NCI-H446 treated with DMSO at 0.1 percent for 48 hours (cell line): ENCODE measurements at regions not wholly inside any gene's neighbourhood (a gene's known extent, or its start where the extent isn't known, plus 50 kb on each side); places are given as distances from the start of the nearest gene placed in this dataset.
"Not testable (repeated sequence)": the region's sequence is repeated elsewhere in the genome, so short reads cannot be mapped to it uniquely, and the experiment has no call there.

Source experiments
- DNase-seq: peaks from one replicate; lab custom pipeline; 2025; lab: John Stamatoyannopoulos, UW

DNA sequence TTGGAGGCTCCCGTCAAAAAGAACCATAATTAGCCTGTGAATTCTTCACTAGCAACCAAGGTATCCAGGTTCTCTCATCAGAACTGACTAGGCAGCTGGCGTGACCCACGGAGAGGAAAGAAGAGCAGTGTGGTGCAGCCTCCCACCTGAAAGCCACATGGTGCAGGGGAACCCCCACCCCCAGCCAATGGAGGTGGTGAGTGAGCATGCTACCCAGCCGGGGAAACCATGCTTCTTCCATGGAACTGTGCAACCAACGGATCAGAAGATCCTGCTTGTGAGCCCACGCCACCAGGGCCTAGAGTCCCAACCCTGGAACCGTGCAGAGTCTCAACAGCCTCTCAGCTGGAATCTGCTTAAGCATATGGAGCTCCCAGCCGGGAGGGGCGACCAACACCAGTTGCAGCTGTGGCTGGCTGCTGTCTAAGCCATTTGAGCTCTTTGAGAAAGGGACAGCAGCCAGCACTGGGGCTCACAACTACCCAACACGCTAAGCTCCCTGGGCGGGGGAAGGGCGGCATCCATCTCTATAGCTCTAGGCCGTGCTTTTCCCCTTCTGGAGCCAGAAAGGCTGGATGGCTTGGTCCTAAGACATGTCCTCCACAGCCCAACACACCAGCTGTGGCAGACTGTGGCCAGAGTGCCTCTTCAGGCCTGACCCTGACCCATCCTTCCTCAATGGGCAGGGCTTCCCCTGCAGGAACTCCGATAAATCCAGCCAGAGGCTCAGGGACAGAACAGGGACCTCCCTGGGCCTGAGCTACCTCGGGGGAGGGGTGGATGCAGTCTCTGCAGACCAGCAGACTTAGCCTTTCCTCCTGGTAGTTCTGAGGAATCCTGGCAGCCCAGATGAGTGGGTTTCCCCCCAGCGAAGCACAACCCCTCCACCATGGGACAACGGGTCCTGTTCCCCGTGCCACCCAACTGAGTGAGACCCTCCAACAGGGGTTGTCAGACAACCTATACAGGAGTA is 151.4 kb upstream of the NXPH2 start:
- no peak for DNase-seq

DNA sequence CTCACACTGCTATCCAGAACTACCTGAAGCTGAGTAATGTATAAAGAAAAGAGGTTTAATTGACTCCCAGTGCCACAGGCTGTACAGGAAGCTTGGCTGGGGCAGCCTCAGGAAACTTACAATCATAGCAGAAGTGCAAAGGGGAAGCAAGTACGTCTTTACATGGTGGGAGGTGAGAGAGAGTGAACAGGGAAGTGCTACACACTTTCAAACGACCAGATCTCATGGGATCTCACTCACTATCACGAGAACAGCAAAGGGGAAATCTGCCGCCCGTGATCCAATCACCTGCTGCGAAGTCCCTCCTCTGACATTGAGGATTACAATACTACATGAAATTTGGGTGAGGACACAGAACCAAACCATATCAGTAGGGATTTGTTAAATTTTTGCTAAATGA is 150.4 kb upstream of the NXPH2 start:
- no peak for DNase-seq

DNA sequence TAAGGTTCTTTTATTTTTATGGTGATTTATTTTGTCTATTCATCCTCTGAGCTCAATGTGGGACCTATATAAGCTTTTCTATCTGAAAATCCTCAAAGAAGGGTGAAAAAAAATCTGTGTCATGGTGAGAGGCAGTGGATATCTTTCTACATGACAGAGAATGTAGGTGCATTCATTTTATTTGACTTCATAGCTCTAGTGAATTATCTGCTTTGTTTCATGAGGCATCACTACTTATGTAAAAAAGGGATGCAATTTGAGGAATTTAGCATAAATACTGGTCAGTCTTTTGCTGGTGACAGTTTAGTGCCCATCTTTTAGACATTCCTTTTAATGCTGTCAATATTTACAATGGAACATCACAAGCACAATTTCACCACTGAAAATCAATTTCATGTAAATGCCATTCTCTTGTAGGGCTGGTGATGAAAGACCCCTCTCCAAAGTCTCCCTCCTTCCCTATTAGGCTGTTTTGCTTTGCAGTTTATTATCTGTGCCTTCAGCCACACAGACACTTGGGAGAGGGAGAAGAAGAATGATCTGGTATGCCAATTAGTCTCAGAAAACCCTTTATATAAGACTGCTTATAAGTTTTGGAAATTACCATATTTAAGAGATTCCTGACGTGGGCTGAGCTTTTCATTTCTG is 148.3 kb upstream of the NXPH2 start:
- DNase-seq = no peak

DNA sequence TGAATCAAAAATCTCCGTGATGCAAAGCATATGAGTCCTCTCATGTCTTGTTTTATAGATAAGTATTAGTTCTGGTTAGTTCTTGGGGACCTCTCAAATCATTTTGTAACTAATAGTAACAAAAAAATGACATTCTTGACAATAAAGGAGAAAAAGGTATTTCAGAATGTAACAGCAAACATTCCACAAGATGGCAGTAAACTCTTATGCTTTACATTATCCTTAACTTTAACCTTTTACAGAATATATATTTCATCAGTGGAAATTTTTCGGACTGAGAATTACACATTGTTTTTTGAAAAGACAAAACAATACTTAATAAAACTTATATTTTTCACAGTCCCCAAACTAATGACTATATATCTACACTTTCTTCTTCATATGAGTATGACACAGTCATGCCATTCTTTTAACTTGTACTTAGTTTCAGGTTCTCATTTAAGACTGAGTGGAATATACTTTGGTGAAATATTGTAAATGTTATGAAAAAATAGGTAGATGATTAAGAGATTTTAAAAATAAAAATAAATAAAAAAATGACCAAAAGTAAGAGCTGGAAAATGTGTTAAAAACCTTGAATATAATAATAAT is 142.9 kb upstream of the NXPH2 start:
- DNase-seq = peak; percentile 26

DNA sequence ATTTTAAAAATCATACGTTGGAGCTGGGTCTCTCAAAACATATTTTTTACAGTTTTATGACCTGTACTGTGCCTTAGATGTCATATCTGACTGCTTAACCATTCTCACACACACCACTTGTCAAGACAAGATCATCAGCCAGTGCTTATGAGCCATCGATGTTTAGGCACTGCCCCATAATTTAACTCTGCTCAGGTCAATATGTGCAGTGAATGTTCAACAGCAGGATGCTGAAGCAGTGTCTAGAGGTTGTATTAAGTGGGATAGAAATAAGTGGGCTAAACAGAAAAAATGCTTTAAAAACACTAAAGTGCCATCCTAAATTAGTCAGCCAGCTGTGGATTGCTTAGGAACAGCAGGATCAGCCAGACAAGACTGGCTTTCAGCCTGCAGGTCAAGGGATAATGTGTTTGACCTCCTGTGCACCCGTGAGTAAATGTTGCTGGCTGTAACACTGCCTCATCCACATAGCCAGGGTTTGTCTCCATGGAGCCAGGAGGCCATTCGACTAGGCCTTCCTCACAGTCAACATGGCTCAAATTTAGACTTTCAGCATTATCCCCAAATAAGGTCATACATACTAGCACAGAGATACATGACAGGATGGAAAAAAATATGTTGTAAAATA is 139.0 kb upstream of the NXPH2 start:
- DNase-seq = no peak

DNA sequence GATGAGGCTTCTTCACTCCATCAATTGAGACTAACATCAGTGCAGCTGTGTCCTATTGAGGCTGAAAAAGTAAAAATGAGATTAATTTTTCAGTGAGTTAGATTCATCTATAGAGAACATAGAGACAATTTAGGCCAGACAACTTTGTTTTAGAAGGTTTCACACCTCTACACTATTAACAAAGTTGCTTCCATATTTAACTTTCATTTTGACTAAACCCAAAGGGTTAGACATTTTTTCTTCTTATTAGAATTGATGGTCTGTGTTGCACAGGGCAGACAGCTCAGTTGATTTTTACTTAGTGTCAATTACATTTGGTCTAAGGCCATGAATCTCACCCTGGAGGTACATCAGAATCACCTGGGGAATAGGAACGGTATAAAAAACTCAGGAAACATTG is 130.2 kb upstream of the NXPH2 start:
- DNase-seq = no peak

DNA sequence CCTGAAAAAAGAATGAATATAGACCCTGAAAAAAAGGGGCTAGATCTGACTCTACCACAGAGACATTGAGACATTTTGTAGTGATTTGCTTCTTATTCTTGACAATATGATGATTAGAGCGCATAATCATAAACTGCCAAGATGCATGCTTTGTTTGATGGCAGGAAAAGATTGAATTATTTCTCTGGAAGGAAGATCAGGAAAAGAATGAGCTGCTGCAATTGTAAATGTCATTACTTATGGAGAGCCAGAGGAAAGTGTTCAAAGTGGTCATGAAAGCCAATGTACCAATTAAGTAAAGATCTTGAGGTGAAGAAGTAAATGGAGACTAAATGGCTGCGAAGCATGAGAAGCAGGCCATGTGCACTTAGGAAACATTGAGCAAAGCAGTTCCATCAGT is 126.4 kb upstream of the NXPH2 start:
- DNase-seq = no peak

DNA sequence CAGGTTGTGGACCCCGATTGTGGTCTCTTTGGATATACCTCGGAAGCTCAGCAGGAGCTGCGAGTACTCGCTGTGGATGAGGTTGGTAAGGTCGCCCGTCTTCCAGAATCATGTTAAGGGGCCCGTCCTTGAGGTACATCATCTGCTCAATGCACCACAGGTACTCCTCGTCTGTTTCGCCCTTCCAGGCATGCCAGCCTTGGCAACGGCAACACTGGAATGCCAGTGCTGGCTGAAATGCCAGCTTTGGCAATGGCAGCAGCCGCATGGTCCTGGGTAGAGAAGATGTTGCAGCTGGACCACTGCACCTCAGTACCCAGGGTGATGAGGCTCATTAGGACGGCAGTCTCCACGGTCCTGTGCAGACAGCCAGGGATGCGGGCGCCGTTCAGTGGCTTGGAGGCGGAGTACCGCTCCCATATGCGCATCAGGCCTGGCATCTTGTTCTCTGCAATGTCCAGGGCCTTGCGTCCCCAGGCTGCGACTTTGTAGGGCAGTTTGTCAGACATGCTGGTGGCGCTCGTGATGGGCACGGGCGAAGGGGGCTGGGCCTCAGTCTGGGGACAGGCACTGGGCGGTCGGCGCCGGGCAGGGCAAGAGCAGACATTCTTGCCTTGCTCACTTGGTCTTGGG is 122.2 kb upstream of the NXPH2 start:
- DNase-seq = no peak

DNA sequence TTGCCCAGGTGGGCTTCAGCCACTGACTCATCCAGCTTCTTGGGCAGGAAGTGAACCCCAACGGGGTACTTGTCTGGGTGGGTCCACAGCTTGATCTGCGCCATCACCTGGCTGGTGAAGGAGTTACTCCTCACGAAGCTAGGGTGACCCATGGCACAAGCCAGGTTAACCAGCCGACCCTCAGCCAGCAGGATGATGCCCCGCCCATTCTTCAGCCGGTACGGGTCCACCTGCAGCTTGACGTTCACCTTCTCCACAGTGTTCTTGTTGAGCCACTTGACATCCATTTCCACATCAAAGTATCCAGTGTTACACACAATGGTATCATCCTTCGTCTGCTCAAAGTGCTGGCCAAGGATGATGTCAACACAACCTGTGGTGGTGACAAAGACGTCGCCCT is 121.3 kb upstream of the NXPH2 start:
- DNase-seq = no peak

DNA sequence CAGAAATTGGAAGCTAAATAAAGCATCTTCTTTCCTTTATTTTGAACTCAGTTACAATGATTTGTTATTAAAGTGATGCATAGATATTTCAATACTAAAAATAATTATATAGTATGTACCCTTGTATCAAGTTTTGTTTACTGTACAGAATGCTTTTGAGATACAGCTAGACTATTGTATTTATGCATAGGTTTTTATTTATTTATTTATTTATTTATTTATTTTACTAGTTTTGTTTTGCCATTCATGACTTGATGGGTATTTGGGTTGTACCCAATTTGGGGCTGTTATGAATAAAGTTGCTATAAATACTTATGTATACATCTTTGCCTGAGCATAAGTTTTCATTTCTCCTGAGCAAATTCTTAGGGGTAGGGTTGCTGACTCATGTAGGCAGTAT is 118.7 kb upstream of the NXPH2 start:
- DNase-seq = no peak

DNA sequence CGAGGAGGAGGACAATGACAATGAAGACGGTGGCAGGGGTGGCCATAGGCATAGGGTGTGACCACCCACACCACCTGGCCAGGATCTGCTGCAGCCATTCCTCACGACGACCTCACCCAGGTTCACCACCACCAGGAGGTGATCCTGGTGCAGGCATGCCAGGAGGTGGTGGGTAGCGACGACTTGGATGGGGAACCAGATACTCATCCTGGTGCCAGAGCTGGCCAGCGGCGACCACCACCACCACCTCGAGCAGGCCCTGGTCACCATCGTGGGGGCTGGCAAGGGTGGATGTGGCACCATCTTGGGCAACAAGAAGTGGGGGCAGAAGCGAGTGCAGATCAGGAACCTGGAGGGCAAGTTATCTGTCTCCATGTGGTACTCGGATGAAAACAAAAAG is 117.1 kb upstream of the NXPH2 start:
- no peak for DNase-seq

DNA sequence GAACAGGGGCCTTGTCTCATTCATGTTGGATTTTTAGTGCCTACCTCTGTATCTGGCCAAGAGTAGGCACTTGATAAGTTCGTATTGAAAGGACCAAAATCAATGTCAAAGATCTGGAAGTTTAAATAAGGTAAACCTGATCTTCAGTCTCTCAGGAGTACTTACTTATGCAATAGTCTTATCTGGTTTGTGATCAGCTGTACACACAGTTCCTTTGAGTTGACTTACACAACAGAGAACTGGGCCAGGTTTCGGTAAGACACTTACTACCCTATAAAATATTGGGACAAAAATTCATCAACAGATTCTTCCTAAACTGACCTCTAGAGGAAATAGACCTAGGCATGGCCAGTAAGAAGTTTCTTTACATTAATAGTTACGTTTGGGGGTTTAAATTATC is 113.6 kb upstream of the NXPH2 start:
- no peak for DNase-seq

DNA sequence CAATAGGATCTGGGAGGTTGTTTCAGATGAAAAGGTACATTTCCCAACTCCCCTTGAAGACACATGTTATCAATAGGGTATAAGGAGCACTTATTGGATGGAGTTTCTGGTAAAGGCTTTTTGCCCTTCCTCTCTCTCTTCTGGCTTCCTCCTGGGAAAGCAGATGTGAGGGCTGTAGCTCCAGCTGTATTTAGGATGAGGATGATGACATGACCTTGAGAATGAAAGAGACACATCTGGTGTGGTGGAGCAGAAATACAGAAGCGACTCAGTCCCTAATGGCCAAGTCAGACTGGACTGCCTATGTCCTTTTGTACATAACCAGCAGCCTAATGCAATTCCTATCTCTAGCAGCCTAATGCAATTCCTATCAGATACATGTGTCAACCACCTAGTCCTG is 100.9 kb upstream of the NXPH2 start:
- DNase-seq = no peak

DNA sequence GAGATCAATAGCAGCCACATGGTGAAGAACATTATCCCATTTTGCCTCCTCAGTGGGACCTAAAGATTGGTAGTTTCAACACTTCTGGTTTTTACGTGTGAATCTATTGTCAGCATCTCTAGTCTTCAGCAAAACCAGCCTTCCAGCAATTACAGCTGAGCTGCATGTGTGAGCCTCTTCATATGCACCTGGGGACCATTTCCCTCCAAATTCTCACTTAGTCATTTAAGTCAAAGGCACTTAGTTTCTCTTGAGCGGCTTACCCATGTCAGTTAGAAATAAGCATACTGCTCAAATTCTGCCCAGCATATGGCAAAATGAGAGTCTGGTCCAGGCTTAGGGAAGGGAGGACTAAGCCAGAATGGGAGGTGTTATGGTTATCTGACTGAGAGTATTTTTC is 99.7 kb upstream of the NXPH2 start:
- no peak for DNase-seq

DNA sequence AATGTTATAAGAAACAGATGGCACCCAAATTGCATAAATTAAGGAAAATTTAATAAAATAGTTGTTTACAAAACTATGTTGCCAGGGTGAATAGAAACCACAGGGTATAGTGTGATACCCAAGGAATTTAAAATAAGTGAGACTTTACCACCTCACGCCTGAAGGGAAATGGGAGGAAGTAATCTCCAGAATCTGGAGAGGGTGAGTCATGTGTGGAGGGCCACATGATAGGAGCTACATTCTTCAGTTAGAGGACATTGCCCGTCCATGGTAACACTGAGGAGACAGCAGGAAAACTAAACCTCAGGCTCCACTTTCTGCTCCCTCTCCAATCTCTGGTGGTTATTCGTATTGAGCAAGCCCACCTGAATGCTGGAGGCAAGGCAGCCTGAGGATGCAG is 97.2 kb upstream of the NXPH2 start:
- DNase-seq = no peak

DNA sequence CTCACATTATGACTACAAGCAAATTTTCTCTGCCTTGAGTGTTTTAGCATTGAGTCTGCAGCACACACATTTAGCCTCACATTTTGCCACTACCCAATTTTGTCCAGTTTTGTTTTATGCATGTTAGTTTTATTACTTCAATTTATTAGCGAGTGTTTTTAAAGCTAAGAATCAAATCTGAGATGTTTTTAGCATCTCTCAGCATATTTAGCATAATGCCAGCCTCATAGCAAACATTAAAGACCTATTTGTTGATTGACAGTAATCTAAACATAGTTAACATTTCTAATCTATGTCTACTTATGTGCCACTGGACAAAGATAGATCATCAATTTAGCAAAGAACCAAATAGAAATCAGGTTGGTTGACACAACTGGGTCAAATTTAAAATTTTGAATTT is 94.1 kb upstream of the NXPH2 start:
- DNase-seq = no peak

DNA sequence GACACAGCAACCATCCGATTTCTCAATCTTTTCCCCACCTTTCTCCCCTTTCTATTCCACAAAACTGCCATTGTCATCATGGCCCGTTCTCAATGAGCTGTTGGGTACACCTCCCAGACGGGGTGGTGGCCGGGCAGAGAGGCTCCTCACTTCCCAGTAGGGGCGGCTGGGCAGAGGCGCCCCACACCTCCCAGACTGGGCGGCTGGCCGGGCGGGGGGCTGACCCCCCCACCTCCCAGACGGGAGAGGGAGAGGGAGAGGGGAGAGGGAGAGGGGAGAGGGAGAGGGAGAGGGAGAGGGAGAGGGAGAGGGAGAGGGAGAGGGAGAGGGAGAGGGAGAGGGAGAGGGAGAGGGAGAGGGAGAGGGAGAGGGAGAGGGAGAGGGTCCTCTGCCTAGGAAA is 91.9 kb upstream of the NXPH2 start:
- DNase-seq = not testable (repeated sequence)

DNA sequence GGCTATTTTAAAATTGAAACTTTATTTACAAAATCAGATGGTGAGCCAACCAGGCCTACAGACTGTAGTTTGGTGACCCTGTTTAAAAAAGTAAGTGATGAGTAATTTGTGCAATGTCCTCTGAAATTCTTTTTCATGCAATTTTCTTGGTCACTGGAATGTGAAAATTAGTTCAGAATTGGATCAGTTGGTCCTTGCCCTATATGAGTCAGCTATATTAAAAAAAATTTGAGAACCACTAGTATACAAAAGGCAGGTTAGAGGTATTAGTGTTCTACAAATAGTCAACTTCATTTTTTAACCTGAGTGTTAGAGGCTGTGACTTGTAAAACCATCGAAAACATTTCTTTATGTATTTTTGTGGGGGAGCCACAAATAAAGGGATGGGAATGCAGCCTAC is 91.1 kb upstream of the NXPH2 start:
- DNase-seq = no peak

DNA sequence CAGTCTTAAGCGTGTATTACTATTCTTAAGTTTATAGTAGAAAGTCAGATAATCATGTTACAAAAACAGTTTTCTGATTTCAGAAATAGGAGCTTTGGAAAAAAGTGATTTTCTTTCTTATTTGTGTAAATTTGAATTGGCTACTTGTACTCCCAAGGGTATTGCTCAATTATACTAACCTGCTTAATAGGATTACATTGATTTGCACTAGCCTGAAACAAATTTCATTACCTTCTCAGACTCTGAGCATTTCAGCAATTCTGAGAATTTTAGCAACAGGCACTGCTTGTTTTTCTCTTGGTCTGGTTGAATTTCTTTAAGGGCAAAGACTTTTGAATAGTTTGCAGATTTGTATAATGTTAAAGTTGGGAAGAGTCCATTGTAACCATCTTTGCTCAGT is 87.2 kb upstream of the NXPH2 start:
- DNase-seq = no peak

DNA sequence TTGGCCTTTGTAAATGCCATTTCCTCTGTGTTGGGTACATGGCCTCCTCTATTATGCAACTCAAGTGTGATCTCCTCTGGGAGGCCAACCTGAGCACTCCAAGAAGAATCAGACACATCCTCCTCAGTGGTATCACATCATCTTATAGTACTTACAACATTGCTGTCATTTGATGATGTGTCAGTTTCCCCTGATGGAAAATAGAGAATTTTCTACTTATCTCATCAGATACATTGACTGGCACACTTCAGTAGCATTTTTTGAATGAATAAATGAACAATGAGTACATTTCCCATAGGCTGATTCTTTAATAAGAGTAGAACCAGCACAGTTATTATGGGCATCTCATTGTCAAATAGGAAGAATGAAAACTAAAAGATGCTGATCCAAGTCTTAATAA is 86.6 kb upstream of the NXPH2 start:
- DNase-seq = no peak

DNA sequence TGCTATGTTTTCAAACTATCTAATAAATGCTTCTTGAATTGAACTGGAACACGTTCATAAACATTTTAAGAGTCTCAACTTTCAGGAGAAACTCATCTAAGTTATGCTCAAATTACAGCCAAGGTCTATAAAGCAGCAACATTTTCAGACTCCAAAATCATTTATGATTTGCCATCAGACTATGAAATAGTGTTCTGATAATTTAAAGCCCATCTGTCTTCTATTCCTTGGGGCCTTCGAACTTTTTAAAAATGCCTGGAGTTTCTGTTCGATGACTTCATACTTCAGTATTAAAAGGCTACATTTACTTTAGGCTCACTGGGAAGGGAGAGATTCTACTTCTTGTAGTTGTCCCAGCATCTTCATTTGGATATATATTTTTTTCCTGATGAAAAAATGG is 73.6 kb upstream of the NXPH2 start:
- no peak for DNase-seq

DNA sequence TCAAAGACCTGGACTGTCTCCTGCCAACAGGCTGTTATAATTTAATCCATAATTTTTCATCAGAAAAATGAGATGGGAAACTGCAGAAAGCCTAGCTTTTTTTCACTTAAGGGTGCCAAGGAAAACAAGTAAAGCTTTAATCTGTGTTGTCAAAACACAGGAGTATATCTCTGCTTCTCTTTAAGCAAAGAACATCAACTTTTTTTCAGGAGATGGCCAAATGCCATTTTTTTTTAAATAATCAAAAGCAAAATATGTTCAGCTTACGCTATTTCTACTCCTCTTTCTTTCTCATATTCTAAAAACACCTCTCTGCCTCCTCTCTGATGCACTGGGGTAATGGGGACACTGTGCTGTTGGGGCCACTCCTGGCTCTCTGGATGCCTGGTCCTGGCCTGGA is 73.1 kb upstream of the NXPH2 start:
- peak; percentile 22 for DNase-seq
